ENCODE measurements at regions not wholly inside any gene's neighbourhood (a gene's known extent, or its start where the extent isn't known, plus 50 kb on each side); places are given as distances from the start of the nearest gene placed in this dataset.

DNA sequence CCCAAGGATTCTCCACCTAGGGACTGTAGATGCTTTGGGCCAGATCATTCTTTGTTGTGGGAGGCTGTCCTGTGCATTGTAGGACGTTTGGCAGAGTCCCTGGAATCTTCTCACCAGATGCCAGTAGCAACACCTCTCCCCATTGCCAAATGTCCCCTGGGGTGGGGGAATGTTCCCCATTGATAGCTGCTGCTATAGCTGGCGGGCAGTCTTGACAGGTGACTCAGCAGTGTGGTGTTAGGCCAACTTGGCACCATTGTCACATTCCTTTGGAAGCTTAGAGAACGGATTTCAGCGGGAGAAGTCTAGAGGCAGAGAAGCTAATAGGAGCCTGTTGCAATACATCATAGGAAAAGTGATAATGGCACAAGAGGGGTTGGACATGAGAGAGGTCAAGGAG, 495.7 kb upstream of the SMIM21 start:
- Histone ChIP-seq H3K36me3 (no peaks in the 10 kb centered on the region), H3K9me3 (ENCODE audit: low read depth) (no peaks in the 10 kb centered on the region), H3K4me1 (no peaks in the 10 kb centered on the region), H3K79me2 (ENCODE audit: low read depth) (no peaks in the 10 kb centered on the region), H3K27ac (no peak overlapping the region), H4K20me1 (ENCODE audit: low read depth) (no peaks in the 10 kb centered on the region), H3K4me3 (no peak overlapping the region), H3K9ac (no peak overlapping the region), H3K4me2 (no peak overlapping the region), H3K27me3 (no peaks in the 10 kb centered on the region), H3F3A (ENCODE audit: low read depth) (no peaks in the 10 kb centered on the region), H2AFZ (replicated peaks) (no peak overlapping the region)
- DNase-seq (ENCODE audit: low spot score): no peak
- Mint-ChIP-seq H3K36me3 (no peaks in the 10 kb centered on the region), H3K27me3 (ENCODE audit: insufficient read depth, low read depth) (peaks cover 3% of the 10 kb centered on the region), H3K27ac (no peak overlapping the region), H3K4me3 (no peak overlapping the region), H3K4me1 (no peaks in the 10 kb centered on the region), H3K9me3 (no peaks in the 10 kb centered on the region)
- TF ChIP-seq, protein P1, sequence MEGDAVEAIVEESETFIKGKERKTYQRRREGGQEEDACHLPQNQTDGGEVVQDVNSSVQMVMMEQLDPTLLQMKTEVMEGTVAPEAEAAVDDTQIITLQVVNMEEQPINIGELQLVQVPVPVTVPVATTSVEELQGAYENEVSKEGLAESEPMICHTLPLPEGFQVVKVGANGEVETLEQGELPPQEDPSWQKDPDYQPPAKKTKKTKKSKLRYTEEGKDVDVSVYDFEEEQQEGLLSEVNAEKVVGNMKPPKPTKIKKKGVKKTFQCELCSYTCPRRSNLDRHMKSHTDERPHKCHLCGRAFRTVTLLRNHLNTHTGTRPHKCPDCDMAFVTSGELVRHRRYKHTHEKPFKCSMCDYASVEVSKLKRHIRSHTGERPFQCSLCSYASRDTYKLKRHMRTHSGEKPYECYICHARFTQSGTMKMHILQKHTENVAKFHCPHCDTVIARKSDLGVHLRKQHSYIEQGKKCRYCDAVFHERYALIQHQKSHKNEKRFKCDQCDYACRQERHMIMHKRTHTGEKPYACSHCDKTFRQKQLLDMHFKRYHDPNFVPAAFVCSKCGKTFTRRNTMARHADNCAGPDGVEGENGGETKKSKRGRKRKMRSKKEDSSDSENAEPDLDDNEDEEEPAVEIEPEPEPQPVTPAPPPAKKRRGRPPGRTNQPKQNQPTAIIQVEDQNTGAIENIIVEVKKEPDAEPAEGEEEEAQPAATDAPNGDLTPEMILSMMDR (IDR thresholded peaks at IDR 0.05): no peak
- TF ChIP-seq EZH2 (IDR thresholded peaks at IDR 0.05) (no peak), EZH2phosphoT487 (IDR thresholded peaks at IDR 0.05) (no peak)

DNA sequence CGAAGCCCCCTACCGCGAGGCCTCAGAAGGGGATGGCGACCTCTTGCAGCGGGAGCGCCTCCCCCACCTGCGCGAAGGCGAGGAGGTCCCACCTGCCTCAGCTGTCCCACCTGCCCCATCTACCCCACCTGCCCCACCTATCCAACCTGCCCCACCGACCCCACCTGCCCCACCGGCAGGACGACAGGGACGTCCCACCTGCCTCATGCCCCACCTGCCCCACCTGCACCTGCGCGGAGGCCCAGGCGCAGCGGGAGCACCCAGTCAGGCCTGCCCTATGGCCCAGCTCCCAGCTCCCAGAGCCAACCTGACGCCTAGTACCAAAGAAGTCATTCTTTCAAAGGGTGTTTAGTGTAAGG, 489.1 kb upstream of the SMIM21 start:
- no peaks in the 10 kb centered on the region for H3K79me2 ChIP-seq (ENCODE audit: low read depth)
- no peaks in the 10 kb centered on the region for H3K9me3 ChIP-seq (ENCODE audit: low read depth)
- H3K9ac ChIP-seq: no peak overlapping the region
- peak overlapping the region; percentile 99 for H2AFZ ChIP-seq (replicated peaks)
- H3K4me1 ChIP-seq: no peaks in the 10 kb centered on the region
- H3K4me2 ChIP-seq: peak overlapping the region; percentile 82
- TF ChIP-seq, protein P1 (IDR thresholded peaks at IDR 0.05): no peak
- no peak for TF ChIP-seq EZH2 (IDR thresholded peaks at IDR 0.05)
- TF ChIP-seq EZH2phosphoT487 (IDR thresholded peaks at IDR 0.05): no peak
- Mint-ChIP-seq H3K9me3 (no peaks in the 10 kb centered on the region), H3K4me1 (peaks cover 3% of the 10 kb centered on the region), H3K4me3 (peak overlapping the region; percentile 58), H3K27ac (no peak overlapping the region), H3K36me3 (no peaks in the 10 kb centered on the region), H3K27me3 (ENCODE audit: insufficient read depth, low read depth) (peaks cover 5% of the 10 kb centered on the region)
- H3K4me3 ChIP-seq: peak overlapping the region; percentile 66
- no peak overlapping the region for H3K27ac ChIP-seq
- no peaks in the 10 kb centered on the region for H3K36me3 ChIP-seq
- no peak for DNase-seq (ENCODE audit: low spot score)
- H4K20me1 ChIP-seq (ENCODE audit: low read depth): no peaks in the 10 kb centered on the region
- no peaks in the 10 kb centered on the region for H3F3A ChIP-seq (ENCODE audit: low read depth)
- H3K27me3 ChIP-seq: peaks cover 22% of the 10 kb centered on the region

DNA sequence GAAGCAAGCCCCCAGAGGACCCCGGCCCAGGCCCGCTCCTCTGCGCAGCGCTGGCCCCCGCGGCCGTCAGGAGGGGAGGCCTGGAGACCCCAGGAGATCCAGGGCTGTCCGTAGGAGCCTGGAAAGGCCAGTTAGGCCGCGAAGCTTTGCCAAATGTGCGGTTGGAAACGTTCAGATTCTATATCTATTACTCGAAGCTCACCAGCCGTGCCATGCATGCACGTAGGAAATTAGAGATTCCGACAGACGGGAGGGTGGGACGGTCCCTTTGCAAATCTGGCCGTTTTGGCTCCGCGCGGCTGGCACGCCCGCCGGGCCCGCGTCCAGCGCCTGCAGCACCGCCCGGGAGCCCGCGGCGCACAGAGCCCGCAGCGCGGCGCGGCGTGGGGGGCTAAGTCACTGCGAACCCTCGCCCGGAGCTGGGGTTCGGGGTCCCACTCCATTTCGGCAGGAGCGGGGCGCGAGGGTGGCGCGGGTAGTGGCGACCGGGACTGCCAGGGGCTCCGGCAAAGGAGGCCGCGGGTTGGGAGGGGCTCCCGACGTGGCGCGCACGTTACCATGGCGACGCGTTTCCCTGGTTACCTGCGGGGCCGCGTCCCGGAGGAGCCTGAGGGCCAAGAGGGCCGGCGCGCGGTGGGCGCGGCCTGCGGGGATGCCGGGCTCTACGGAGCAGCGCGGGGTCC, 488.6 kb upstream of the SMIM21 start:
- Histone ChIP-seq H3K36me3 (no peaks in the 10 kb centered on the region), H2AFZ (replicated peaks) (peak overlapping the region; percentile 99)
- H3K4me1 Mint-ChIP-seq: peaks cover 3% of the 10 kb centered on the region

More for the DNA sequence above, 488.6 kb upstream of the SMIM21 start:
- Histone ChIP-seq H3K27me3 (peaks cover 22% of the 10 kb centered on the region), H3K9ac (no peak overlapping the region), H3K4me1 (no peaks in the 10 kb centered on the region), H3K9me3 (ENCODE audit: low read depth) (no peaks in the 10 kb centered on the region), H3K79me2 (ENCODE audit: low read depth) (no peaks in the 10 kb centered on the region), H3K27ac (no peak overlapping the region), H3K4me2 (peak overlapping the region; percentile 82), H4K20me1 (ENCODE audit: low read depth) (no peaks in the 10 kb centered on the region), H3K4me3 (peak overlapping the region; percentile 66), H3F3A (ENCODE audit: low read depth) (no peaks in the 10 kb centered on the region)
- Mint-ChIP-seq H3K27ac (no peak overlapping the region), H3K9me3 (no peaks in the 10 kb centered on the region), H3K4me3 (peak overlapping the region; percentile 83), H3K27me3 (ENCODE audit: insufficient read depth, low read depth) (peaks cover 5% of the 10 kb centered on the region), H3K36me3 (no peaks in the 10 kb centered on the region)
- TF ChIP-seq, protein P1 (IDR thresholded peaks at IDR 0.05): no peak
- peak; percentile 36 for TF ChIP-seq EZH2phosphoT487 (IDR thresholded peaks at IDR 0.05)
- peak; percentile 96 for DNase-seq (ENCODE audit: low spot score)
